SU-DHL-6 (cell line): ENCODE measurements at regions not wholly inside any gene's neighbourhood (a gene's known extent, or its start where the extent isn't known, plus 50 kb on each side); places are given as distances from the start of the nearest gene placed in this dataset.

ENCODE experiments used
- H2AFZ ChIP-seq: fragments of 200-600 bp; sonication (generic); 2 replicates; pipeline ENCODE4 v1.6.1; 2014; ENCODE audit warnings: low read depth, mild to moderate bottlenecking, moderate library complexity, mixed read lengths, antibody characterized with exemption, low read length; ENCODE audit not compliant: severe bottlenecking
- H3F3A ChIP-seq: fragments of 200-600 bp; shearing (Covaris generic); 2 replicates; pipeline ENCODE4 v1.6.0; 2016; ENCODE audit warnings: antibody characterized with exemption, mild to moderate bottlenecking; ENCODE audit not compliant: insufficient read depth
- H3K27ac ChIP-seq: fragments of 200-600 bp; sonication (generic); 2 replicates; pipeline ENCODE4 v1.5.1; 2016; ENCODE audit warnings: low read depth, mild to moderate bottlenecking, low read length, moderate library complexity, mixed read lengths
- H3K27me3 ChIP-seq: fragments of 200-600 bp; sonication (generic), shearing (Covaris generic); 2 replicates; pipeline ENCODE4 v1.6.0; 2014; ENCODE audit warnings: mild to moderate bottlenecking, low read length
- H3K36me3 ChIP-seq: fragments of 200-600 bp; sonication (generic); 2 replicates; pipeline ENCODE4 v1.6.1; 2014; ENCODE audit warnings: mild to moderate bottlenecking, low read length, mixed read lengths
- H3K4me2 ChIP-seq: fragments of 300-600, 200-600 bp; shearing (Covaris generic), sonication (generic); 2 replicates; pipeline ENCODE4 v1.6.0; 2014; ENCODE audit warnings: low read length, low read depth, mild to moderate bottlenecking; ENCODE audit not compliant: poor library complexity, severe bottlenecking
- H3K4me3 ChIP-seq: fragments of 200-600 bp; sonication (generic); 2 replicates; pipeline ENCODE4 v1.5.1; 2014; ENCODE audit warnings: antibody characterized with exemption, low read length, mild to moderate bottlenecking, mixed read lengths; ENCODE audit not compliant: insufficient read depth, poor library complexity, severe bottlenecking
- H3K79me2 ChIP-seq: fragments of 200-600 bp; sonication (generic); 2 replicates; pipeline ENCODE4 v1.6.1; 2014; ENCODE audit warnings: mild to moderate bottlenecking, low read length, moderate library complexity; ENCODE audit not compliant: insufficient read depth
- H3K9ac ChIP-seq: fragments of 200-600 bp; sonication (generic); 2 replicates; pipeline ENCODE4 v1.7.0; 2014; ENCODE audit warnings: mild to moderate bottlenecking, low read length
- H3K9me2 ChIP-seq: fragments of 200-600 bp; sonication (generic); replicated peaks from 2 replicates; pipeline ENCODE4 v1.6.1; 2014; ENCODE audit warnings: low read length; ENCODE audit not compliant: insufficient read depth
- H3K9me3 ChIP-seq: fragments of 200-600 bp; sonication (generic); 2 replicates; pipeline ENCODE4 v1.6.1; 2014; ENCODE audit warnings: low read length, mixed read lengths; ENCODE audit not compliant: insufficient read depth
- H4K20me1 ChIP-seq: fragments of 200-600 bp; sonication (generic); 2 replicates; pipeline ENCODE4 v1.6.1; 2014; ENCODE audit warnings: low read depth, mild to moderate bottlenecking, antibody characterized with exemption, low read length, moderate library complexity, mixed read lengths
- EZH2phosphoT487 ChIP-seq: fragments of 200-600 bp; sonication (generic), shearing (Covaris generic); conservative IDR thresholded peaks from 2 replicates; pipeline ENCODE4 v1.6.1; 2018; ENCODE audit warnings: mild to moderate bottlenecking, antibody characterized with exemption, low read length, moderate library complexity, mixed read lengths
- TF ChIP-seq, protein P1 (sequence below): fragments of 200-600 bp; sonication (generic); IDR thresholded peaks from one replicate; pipeline ENCODE4 v1.5.1; 2017; ENCODE audit warnings: antibody characterized with exemption, mild to moderate bottlenecking, low read length, moderate library complexity; ENCODE audit not compliant: insufficient read depth, poor library complexity, severe bottlenecking

DNA sequence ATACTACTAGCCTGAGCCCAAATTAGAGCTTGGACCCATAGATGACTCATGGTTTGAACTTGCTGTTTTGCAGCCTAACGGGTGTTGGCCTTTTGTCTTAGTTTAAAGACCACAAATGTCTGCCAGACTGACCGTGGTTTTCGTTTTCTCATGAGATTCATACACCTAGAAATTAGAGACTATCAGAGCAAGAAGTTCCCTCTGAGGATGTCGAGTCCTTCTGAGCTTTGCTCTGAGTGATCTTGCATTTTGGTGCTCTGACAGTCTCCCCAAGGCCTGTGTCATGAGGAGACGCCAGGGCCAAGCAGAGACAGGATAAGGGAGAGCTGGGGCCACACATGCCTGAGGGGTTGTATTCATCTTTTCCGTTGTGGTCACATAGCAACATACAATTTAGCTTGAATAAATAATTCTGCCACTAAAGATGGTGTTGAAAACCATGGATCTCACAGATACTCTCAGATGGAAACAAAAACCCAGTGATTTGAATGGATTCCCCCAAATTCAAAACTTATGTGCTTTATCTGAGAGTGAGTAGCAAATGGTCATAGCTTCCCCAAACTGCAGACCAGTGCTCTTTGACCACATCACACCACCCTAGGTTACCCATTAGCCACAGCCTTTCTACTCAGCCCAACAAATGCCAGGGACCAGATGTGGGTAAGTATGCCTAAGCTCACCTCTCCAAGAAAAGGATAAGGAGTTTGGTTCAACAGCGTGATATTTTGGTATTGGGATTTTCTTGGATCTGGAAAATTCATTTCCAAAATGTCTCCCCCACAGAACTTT lies 762.0 kb upstream of the IGFBP3 start:
- H2AFZ ChIP-seq: no peak overlapping the region
- H3K79me2 ChIP-seq: no peaks in the 10 kb centered on the region
- no peak for TF ChIP-seq EZH2phosphoT487
- TF ChIP-seq, protein P1, sequence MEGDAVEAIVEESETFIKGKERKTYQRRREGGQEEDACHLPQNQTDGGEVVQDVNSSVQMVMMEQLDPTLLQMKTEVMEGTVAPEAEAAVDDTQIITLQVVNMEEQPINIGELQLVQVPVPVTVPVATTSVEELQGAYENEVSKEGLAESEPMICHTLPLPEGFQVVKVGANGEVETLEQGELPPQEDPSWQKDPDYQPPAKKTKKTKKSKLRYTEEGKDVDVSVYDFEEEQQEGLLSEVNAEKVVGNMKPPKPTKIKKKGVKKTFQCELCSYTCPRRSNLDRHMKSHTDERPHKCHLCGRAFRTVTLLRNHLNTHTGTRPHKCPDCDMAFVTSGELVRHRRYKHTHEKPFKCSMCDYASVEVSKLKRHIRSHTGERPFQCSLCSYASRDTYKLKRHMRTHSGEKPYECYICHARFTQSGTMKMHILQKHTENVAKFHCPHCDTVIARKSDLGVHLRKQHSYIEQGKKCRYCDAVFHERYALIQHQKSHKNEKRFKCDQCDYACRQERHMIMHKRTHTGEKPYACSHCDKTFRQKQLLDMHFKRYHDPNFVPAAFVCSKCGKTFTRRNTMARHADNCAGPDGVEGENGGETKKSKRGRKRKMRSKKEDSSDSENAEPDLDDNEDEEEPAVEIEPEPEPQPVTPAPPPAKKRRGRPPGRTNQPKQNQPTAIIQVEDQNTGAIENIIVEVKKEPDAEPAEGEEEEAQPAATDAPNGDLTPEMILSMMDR: no peak
- H3F3A ChIP-seq: no peaks in the 10 kb centered on the region
- no peaks in the 10 kb centered on the region for H3K27me3 ChIP-seq
- no peak overlapping the region for H3K27ac ChIP-seq
- no peaks in the 10 kb centered on the region for H4K20me1 ChIP-seq
- no peak overlapping the region for H3K4me2 ChIP-seq
- H3K9me3 ChIP-seq: no peaks in the 10 kb centered on the region
- no peaks in the 10 kb centered on the region for H3K9me2 ChIP-seq
- no peak overlapping the region for H3K9ac ChIP-seq
- no peak overlapping the region for H3K4me3 ChIP-seq
- no peaks in the 10 kb centered on the region for H3K36me3 ChIP-seq

DNA sequence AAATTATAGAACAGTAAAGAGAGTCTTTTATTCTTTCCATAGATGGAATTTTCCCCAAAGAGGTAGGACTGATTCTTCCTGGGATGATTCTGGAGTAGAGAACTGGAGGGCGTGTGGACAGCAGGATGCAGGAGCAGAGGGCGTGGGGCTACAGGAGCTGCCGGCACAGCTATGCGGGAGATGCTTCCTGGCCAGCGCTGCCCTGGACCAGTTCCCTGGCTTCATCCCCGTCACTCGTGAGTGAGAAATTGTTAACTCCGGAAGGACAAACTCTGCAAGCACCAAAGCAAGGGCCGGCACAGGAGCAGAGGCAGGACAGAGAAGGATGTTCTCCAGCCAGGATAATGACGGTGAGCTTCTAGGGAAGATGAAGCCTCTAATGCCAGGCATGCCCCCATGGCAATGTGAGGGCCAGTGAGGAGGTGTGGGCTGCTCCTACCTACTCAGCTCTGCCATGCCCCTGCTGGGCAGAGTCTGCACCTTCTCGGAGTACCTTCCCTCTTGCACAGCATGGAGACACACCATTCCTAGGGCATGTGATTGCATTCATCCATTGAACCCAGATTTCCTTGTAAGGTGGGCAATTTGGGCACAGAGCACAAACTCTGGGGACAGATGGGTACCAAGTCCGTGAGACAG lies 760.9 kb upstream of the IGFBP3 start:
- H3K79me2 ChIP-seq: no peaks in the 10 kb centered on the region
- H3K4me2 ChIP-seq: no peak overlapping the region
- H3K9ac ChIP-seq: no peak overlapping the region
- no peaks in the 10 kb centered on the region for H3K36me3 ChIP-seq
- no peaks in the 10 kb centered on the region for H3K27me3 ChIP-seq
- no peak overlapping the region for H3K4me3 ChIP-seq
- H2AFZ ChIP-seq: no peak overlapping the region
- TF ChIP-seq, protein P1: no peak
- TF ChIP-seq EZH2phosphoT487: no peak
- H3K9me2 ChIP-seq: no peaks in the 10 kb centered on the region
- no peaks in the 10 kb centered on the region for H3F3A ChIP-seq
- H3K27ac ChIP-seq: no peak overlapping the region
- H4K20me1 ChIP-seq: no peaks in the 10 kb centered on the region
- no peaks in the 10 kb centered on the region for H3K9me3 ChIP-seq

DNA sequence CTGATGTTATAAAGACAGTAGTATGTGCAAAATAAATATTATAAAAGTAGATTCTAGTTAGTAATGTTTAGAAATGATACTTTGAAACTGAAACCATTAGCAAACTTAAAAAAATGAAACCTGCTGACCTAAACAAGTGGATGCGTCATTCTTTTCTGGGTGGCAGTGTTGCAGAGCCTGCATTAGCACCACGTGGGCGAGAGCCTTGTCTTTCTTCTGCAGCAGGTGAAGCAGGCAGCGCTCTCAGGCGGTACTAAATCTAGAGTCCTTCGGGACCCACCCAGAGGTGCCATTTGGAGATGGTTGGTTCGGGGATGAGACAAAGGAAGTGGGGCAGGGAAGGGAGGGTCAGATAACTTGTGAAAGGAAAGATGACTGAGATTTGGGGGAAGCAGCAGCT lies 759.1 kb upstream of the IGFBP3 start:
- Histone ChIP-seq H3K36me3 (no peaks in the 10 kb centered on the region), H3K4me2 (no peak overlapping the region), H3K9me2 (no peaks in the 10 kb centered on the region), H3K4me3 (no peak overlapping the region), H3K27me3 (no peaks in the 10 kb centered on the region), H2AFZ (no peak overlapping the region), H3K9me3 (no peaks in the 10 kb centered on the region), H4K20me1 (no peaks in the 10 kb centered on the region), H3K9ac (no peak overlapping the region), H3K27ac (no peak overlapping the region), H3K79me2 (no peaks in the 10 kb centered on the region), H3F3A (no peaks in the 10 kb centered on the region)
- TF ChIP-seq, protein P1: no peak
- no peak for TF ChIP-seq EZH2phosphoT487
